ENCODE measurements at regions not wholly inside any gene's neighbourhood (a gene's known extent, or its start where the extent isn't known, plus 50 kb on each side); places are given as distances from the start of the nearest gene placed in this dataset.

DNA sequence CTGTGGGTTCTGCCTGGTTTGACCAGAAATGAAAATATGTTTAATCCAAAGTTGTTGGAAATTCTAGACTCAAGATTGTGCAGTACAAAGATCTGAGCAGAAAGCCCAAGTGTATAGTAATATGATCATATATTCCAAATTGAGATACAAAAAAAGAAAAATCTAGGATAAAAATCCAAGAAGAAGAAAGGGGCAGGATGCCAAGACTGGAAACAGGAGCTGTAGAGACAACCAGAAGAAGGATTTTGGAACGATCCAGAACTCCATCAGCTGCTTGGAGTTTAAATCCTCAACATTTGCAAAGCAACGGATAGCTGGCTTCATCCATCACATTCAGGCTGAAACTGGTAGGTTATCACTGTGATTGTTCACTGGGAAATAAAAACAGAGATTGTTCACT, 333.6 kb upstream of the UBE2E3 start:
- no peak overlapping the region for H3K4me3 ChIP-seq (ENCODE audit: low read length)
- DNase-seq (ENCODE audit: low read depth), result no peak
- TF ChIP-seq, protein P1, sequence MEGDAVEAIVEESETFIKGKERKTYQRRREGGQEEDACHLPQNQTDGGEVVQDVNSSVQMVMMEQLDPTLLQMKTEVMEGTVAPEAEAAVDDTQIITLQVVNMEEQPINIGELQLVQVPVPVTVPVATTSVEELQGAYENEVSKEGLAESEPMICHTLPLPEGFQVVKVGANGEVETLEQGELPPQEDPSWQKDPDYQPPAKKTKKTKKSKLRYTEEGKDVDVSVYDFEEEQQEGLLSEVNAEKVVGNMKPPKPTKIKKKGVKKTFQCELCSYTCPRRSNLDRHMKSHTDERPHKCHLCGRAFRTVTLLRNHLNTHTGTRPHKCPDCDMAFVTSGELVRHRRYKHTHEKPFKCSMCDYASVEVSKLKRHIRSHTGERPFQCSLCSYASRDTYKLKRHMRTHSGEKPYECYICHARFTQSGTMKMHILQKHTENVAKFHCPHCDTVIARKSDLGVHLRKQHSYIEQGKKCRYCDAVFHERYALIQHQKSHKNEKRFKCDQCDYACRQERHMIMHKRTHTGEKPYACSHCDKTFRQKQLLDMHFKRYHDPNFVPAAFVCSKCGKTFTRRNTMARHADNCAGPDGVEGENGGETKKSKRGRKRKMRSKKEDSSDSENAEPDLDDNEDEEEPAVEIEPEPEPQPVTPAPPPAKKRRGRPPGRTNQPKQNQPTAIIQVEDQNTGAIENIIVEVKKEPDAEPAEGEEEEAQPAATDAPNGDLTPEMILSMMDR (conservative IDR thresholded peaks at IDR 0.05; ENCODE audit: low read length), result no peak

DNA sequence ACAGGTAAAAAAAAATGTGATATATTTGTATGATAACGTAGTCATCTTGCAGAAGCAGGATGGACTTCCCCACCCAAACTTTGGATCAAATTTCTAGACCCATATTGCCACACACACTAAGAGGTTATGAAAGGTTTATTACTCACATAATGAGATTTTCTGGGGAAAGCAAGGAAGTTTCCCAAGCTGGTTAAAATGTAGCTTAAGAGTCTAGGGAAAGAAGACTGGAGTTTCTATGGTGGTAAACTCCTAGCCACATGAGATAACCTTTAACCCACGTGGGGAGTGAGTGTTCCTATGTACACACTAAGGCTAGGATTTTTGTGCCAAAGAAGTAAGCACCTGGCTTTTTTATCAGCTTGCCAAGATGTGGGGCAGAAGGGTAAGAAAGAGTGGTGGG, 335.7 kb upstream of the UBE2E3 start:
- DNase-seq (ENCODE audit: low read depth), result peak; percentile 57

GRCh38 chr2:180630756-180631155, 349.6 kb upstream of the UBE2E3 start:
- no peak overlapping the region for H3K4me3 ChIP-seq (ENCODE audit: low read length)
- no peak for DNase-seq (ENCODE audit: low read depth)
- TF ChIP-seq, protein P1 (conservative IDR thresholded peaks at IDR 0.05; ENCODE audit: low read length), result no peak

More for the DNA sequence above, 335.7 kb upstream of the UBE2E3 start:
- TF ChIP-seq, protein P1 (conservative IDR thresholded peaks at IDR 0.05; ENCODE audit: low read length), result no peak
- H3K4me3 ChIP-seq (ENCODE audit: low read length), result no peak overlapping the region

GRCh38 chr2:180625006-180625844, 355.2 kb upstream of the UBE2E3 start:
- no peak overlapping the region for H3K4me3 ChIP-seq (ENCODE audit: low read length)
- peak; percentile 96 for DNase-seq (ENCODE audit: low read depth)
- TF ChIP-seq, protein P1 (conservative IDR thresholded peaks at IDR 0.05; ENCODE audit: low read length), result no peak

GRCh38 chr2:180621941-180622918, 358.2 kb upstream of the UBE2E3 start:
- H3K4me3 ChIP-seq (ENCODE audit: low read length), result no peak overlapping the region
- TF ChIP-seq, protein P1 (conservative IDR thresholded peaks at IDR 0.05; ENCODE audit: low read length), result no peak
- peak; percentile 48 for DNase-seq (ENCODE audit: low read depth)

- DNase-seq (ENCODE audit: low read depth), result no peak
- TF ChIP-seq, protein P1 (conservative IDR thresholded peaks at IDR 0.05; ENCODE audit: low read length), result no peak
Measured at GRCh38 chr2:180621366-180621765, 359.0 kb upstream of the UBE2E3 start.

More at GRCh38 chr2:180621366-180621765, 359.0 kb upstream of the UBE2E3 start:
- no peak overlapping the region for H3K4me3 ChIP-seq (ENCODE audit: low read length)
